ENCODE measurements at regions not wholly inside any gene's neighbourhood (a gene's known extent, or its start where the extent isn't known, plus 50 kb on each side); places are given as distances from the start of the nearest gene placed in this dataset.

- FAIRE-seq (no peak), DNase-seq (ENCODE audit: low read depth, low spot score) (no peak)
- TF ChIP-seq MYC (IDR thresholded peaks at IDR 0.05; ENCODE audit: low read depth, low read length), result no peak
- no peak overlapping the region for H3K27ac ChIP-seq (ENCODE audit: insufficient read depth, low read depth, low read length)
- no peaks in the 10 kb centered on the region for H3K9me3 ChIP-seq (replicated peaks; ENCODE audit: control insufficient read depth, insufficient read depth, low read length)
- H3K36me3 ChIP-seq (ENCODE audit: control insufficient read depth in 2 of 2, extremely low read depth in 1 of 2, insufficient read depth in 2 of 2, low read length in 2 of 2), result no peaks in the 10 kb centered on the region
- ChIA-PET POLR2A (no interaction called here), CTCF (no interaction called here)
- BruUV-seq (replicated peaks), result no TSS peak
- intact Hi-C loops (cut with micrococcal nuclease) (no loop called here), dilution Hi-C loops (cut with MboI; ENCODE audit: extremely low pct_ligation_motif_present, low sequenced_read_pairs) (no loop called here)
- H2AFZ ChIP-seq (ENCODE audit: low read depth, low read length), result no peak overlapping the region
- H3K4me3 ChIP-seq (replicated peaks in 1 of 3; ENCODE audit: insufficient read depth in 1 of 3, low read depth in 1 of 3, low read length in 3 of 3), result no peak overlapping the region
- no peaks in the 10 kb centered on the region for H3K27me3 ChIP-seq (ENCODE audit: control insufficient read depth in 2 of 2, insufficient read depth in 2 of 2, low read length in 2 of 2)
- no peaks in the 10 kb centered on the region for H3K4me1 ChIP-seq (ENCODE audit: control insufficient read depth, extremely low read depth, insufficient read depth, low read length)
- H4K20me1 ChIP-seq (replicated peaks; ENCODE audit: control insufficient read depth, extremely low read depth, insufficient read depth, low read length), result no peaks in the 10 kb centered on the region
- H3K9me1 ChIP-seq (replicated peaks; ENCODE audit: control insufficient read depth, extremely low read depth, insufficient read depth, low read length), result no peaks in the 10 kb centered on the region
- H3K9ac ChIP-seq (replicated peaks; ENCODE audit: extremely low read depth, insufficient read depth, low read length), result no peak overlapping the region
- H3K79me2 ChIP-seq (ENCODE audit: control insufficient read depth, insufficient read depth, low read length), result no peaks in the 10 kb centered on the region
- no peak overlapping the region for H3K4me2 ChIP-seq (ENCODE audit: insufficient read depth, low read length)
Observed at GRCh38 chr4:45241976-45242375, 515.6 kb upstream of the GNPDA2 start.

- Histone ChIP-seq H2AFZ (ENCODE audit: low read depth, low read length) (no peak overlapping the region), H3K36me3 (ENCODE audit: control insufficient read depth in 2 of 2, extremely low read depth in 1 of 2, insufficient read depth in 2 of 2, low read length in 2 of 2) (no peaks in the 10 kb centered on the region), H4K20me1 (replicated peaks; ENCODE audit: control insufficient read depth, extremely low read depth, insufficient read depth, low read length) (no peaks in the 10 kb centered on the region), H3K27ac (ENCODE audit: insufficient read depth, low read depth, low read length) (no peak overlapping the region), H3K79me2 (ENCODE audit: control insufficient read depth, insufficient read depth, low read length) (no peaks in the 10 kb centered on the region), H3K9me1 (replicated peaks; ENCODE audit: control insufficient read depth, extremely low read depth, insufficient read depth, low read length) (no peaks in the 10 kb centered on the region), H3K27me3 (ENCODE audit: control insufficient read depth in 2 of 2, insufficient read depth in 2 of 2, low read length in 2 of 2) (no peaks in the 10 kb centered on the region), H3K4me1 (ENCODE audit: control insufficient read depth, extremely low read depth, insufficient read depth, low read length) (no peaks in the 10 kb centered on the region), H3K4me3 (replicated peaks in 1 of 3; ENCODE audit: insufficient read depth in 1 of 3, low read depth in 1 of 3, low read length in 3 of 3) (no peak overlapping the region), H3K9ac (replicated peaks; ENCODE audit: extremely low read depth, insufficient read depth, low read length) (no peak overlapping the region), H3K4me2 (ENCODE audit: insufficient read depth, low read length) (no peak overlapping the region), H3K9me3 (replicated peaks; ENCODE audit: control insufficient read depth, insufficient read depth, low read length) (peaks cover 2% of the 10 kb centered on the region)
- dilution Hi-C loops (cut with MboI; ENCODE audit: extremely low pct_ligation_motif_present, low sequenced_read_pairs), result no loop called here
- intact Hi-C loops (cut with micrococcal nuclease), result no loop called here
- BruUV-seq (replicated peaks), result no TSS peak
- DNase-seq (ENCODE audit: low read depth, low spot score), result no peak
- no peak for FAIRE-seq
- CTCF ChIA-PET, result no interaction called here
- POLR2A ChIA-PET, result no interaction called here
- TF ChIP-seq JUN (IDR thresholded peaks at IDR 0.05; ENCODE audit: borderline replicate concordance, insufficient read depth, insufficient read length, low read depth) (no peak), MAX (IDR thresholded peaks at IDR 0.05; ENCODE audit: insufficient read depth, insufficient read length) (no peak), POLR2A (IDR thresholded peaks at IDR 0.05; ENCODE audit: low read depth, low read length) (no peak), CTCF (IDR thresholded peaks at IDR 0.05; ENCODE audit: extremely low read depth in 1 of 2, insufficient read depth in 1 of 2, low read depth in 1 of 2, low read length in 2 of 2) (no peak), FOS (IDR thresholded peaks at IDR 0.05; ENCODE audit: borderline replicate concordance, insufficient read depth, low read length) (no peak), EZH2 (IDR thresholded peaks at IDR 0.05; ENCODE audit: borderline replicate concordance, low read depth, low read length, severe bottlenecking) (no peak)
Observed at GRCh38 chr4:45229206-45229605, 502.9 kb upstream of the GNPDA2 start.

Measured in endothelial cell of umbilical vein (primary cell).